Retinal pigment epithelial cell (primary cell): ENCODE measurements at regions not wholly inside any gene's neighbourhood (a gene's known extent, or its start where the extent isn't known, plus 50 kb on each side); places are given as distances from the start of the nearest gene placed in this dataset.

Experiments
- DNase-seq: peaks from one replicate; pipeline ENCODE4 v3.0.0-alpha.2; 2010; ENCODE audit warnings: low read depth
- H3K4me3 ChIP-seq: 2 replicates; pipeline ENCODE4 v1.5.1; 2011; ENCODE audit warnings: mild to moderate bottlenecking, low read length, control low read depth, moderate library complexity
- TF ChIP-seq, protein P1 (sequence below): conservative IDR thresholded peaks from 2 replicates; pipeline ENCODE4 v1.5.1; 2011; ENCODE audit warnings: low read depth, low read length, control low read depth, inconsistent platforms

GRCh38 chr2:156190517-156190916 is 142.0 kb downstream of the NR4A2 start:
- TF ChIP-seq, protein P1, sequence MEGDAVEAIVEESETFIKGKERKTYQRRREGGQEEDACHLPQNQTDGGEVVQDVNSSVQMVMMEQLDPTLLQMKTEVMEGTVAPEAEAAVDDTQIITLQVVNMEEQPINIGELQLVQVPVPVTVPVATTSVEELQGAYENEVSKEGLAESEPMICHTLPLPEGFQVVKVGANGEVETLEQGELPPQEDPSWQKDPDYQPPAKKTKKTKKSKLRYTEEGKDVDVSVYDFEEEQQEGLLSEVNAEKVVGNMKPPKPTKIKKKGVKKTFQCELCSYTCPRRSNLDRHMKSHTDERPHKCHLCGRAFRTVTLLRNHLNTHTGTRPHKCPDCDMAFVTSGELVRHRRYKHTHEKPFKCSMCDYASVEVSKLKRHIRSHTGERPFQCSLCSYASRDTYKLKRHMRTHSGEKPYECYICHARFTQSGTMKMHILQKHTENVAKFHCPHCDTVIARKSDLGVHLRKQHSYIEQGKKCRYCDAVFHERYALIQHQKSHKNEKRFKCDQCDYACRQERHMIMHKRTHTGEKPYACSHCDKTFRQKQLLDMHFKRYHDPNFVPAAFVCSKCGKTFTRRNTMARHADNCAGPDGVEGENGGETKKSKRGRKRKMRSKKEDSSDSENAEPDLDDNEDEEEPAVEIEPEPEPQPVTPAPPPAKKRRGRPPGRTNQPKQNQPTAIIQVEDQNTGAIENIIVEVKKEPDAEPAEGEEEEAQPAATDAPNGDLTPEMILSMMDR, result no peak
- no peak overlapping the region for H3K4me3 ChIP-seq
- no peak for DNase-seq

GRCh38 chr2:156189584-156189983 is 142.9 kb downstream of the NR4A2 start:
- no peak for DNase-seq
- H3K4me3 ChIP-seq, result no peak overlapping the region
- TF ChIP-seq, protein P1, result no peak

GRCh38 chr2:156189143-156189542 is 143.4 kb downstream of the NR4A2 start:
- TF ChIP-seq, protein P1, result no peak
- H3K4me3 ChIP-seq, result no peak overlapping the region
- no peak for DNase-seq

DNA sequence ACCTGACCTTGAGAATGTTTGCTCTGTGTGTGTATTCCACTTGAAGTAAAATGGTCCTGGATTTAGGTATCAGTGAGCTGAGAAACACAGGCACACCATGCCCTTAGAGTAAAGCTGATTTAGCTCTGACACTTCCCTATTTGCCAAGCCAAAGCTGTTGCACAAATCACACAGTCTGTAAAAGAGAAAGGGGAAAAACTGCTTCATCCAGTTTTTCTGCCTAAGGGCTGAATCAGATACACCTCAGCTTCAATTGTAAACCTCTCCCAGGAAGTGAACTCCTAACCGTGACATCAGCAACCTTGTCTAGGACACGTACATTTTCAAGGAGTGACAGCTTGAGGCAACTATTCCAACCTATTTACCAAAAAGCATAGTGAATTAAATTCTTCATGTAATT is 150.4 kb downstream of the NR4A2 start:
- TF ChIP-seq, protein P1, result no peak
- no peak for DNase-seq
- H3K4me3 ChIP-seq, result no peak overlapping the region

- no peak for DNase-seq
- TF ChIP-seq, protein P1, result no peak
- no peak overlapping the region for H3K4me3 ChIP-seq
Observed at GRCh38 chr2:156181208-156181607, 151.3 kb downstream of the NR4A2 start.

DNA sequence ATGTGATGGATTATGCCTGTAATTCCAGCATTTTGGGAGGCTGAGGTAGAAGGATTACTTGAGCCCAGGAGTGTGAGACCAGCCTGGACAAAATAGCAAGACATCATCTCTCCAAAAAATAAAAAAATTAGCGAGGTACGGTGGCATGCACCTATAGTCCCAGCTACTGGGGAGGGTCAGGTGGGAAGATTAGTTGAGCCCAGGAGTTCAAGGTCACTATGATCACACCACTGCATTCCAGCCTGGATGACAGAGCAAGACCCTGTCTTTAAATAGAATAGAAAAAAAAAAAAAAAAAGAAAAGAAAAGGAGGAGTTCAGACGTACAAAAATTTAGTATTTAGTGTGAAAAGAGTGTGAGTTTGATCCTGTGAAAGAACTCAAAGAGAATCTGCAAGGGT is 154.9 kb downstream of the NR4A2 start:
- no peak for DNase-seq
- TF ChIP-seq, protein P1, result no peak
- no peak overlapping the region for H3K4me3 ChIP-seq

DNA sequence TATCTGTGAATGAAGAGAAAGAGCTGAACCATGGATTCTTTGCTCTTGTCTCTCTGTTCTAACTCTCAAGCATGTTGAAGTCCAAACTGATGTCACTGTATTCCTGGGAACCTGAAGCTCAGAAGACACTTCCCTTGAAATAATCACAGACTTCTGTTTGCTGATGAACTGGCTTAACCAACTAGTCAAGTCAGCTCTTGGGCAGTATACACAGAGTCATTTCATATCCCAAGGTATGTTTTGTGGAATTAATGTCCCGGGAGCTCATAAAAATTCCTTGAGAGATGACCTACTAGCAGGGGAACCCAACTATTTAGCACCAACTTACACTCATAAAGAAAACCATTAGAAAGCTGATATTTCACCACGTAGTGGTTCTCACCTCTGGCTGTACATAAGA is 156.6 kb downstream of the NR4A2 start:
- H3K4me3 ChIP-seq, result no peak overlapping the region
- DNase-seq, result no peak
- TF ChIP-seq, protein P1, result no peak
